Daoy (cell line): ENCODE measurements at regions not wholly inside any gene's neighbourhood (a gene's known extent, or its start where the extent isn't known, plus 50 kb on each side); places are given as distances from the start of the nearest gene placed in this dataset.

Source experiments
- DNase-seq: peaks from one replicate; pipeline ENCODE4 v3.0.0-alpha.2; 2015; ENCODE audit warnings: low read depth

- peak; percentile 13 for DNase-seq
Measured at GRCh38 chr5:124274949-124275348, 471.5 kb downstream of the ZNF608 start.

- DNase-seq: no peak
Measured at GRCh38 chr5:124264499-124264898, 481.9 kb downstream of the ZNF608 start.

DNA sequence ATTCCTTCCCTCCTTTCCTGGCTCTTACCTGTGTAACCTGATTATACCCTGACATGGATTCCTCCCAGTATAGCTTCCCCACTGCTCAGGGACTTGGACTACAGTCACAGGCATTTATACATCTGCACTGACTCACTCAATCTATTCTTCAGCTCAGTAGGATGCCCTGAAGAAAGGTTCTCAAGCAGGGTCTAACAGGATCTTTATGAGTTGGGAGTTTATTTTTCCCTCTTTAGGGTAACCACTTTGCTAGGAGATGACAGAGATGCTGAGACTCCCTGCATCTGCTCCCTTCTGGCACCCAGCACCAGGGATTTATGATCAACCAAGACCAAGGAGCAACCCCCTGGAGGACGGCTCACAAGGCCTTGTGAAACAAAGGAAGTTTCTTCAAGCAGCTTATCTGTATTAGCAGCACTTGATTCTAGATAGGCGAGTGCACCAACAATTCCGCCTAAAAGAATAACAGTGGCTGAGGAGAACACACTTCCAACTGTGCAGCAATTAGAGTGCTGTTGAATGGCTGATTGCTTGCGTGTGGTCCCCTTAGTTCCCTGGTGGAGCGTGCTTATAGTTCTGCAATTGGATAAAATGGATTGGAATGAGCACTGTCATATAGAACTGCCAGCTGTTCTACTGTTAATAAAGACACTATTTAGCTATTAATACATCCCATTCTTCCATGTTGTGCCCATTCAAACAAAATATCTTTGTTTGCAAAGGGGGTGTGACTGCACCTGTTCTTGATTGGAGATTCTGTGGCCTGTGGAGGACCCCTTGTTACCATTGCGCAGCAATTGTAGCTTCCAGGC lies 482.6 kb downstream of the ZNF608 start:
- DNase-seq: no peak

GRCh38 chr5:124262991-124263571 lies 483.4 kb downstream of the ZNF608 start:
- no peak for DNase-seq

DNA sequence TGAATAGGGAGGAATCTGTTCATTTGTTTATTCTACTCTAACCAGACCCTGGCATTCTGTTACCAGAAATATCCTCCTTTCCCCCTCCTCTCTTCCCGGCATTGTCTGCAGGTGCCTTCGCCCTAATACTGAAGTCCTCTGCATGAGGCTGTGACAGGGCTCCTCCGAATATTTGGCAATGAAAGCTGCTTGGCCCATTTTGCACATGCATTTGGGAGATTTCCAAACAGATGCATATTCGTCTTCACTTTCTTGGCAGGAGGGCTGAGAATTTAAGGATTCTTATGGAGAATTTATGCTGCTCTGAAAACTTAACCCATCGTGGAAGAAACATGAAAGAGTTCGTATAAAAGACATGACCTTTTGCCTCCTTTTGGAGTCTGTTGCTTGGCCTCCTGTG lies 484.0 kb downstream of the ZNF608 start:
- no peak for DNase-seq

DNA sequence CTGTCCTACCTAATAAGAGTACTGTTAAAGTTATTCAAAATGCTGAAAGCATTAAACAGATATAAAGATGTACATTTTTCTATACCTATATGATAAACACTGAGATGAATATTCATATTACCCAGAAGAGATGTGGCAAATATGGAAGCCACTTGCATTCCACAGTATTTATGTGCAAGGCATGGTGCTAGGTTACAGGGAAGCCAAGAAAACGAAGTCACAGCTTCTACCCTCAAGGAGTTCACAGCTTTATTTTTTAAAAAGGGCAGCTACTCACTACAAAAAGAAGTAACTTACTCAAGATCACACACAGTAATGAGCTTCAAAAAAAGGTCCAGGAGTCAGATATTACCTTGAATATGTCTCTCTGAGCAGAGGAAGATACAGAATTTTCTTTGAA lies 484.6 kb downstream of the ZNF608 start:
- DNase-seq: no peak

DNA sequence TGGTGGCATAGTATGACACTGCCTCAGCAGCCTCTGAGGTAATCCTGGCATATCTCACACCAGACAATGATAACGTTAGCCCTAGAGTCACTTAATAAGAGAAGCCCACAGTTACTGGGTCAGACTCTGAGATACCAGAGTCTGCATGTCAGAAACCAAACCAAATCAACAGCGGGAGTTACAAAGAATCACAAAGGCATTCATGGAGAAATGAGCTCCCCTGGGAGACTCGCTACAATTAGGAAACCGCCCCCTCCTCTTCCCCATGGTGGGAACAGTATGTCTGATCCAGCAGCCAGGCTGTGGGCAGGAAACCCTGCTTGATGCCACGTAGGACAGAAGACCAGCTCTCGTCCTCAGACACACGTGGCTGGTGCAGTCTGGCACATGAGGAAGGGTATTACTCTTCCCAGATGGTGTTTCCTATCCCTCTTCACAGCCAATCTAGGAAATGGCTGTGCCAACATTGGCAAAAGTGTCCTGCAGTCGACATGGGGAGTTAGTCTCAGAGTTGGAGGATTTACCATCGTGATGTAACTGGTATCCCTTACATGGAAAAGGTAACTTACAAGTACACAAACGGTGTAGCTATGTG lies 485.4 kb downstream of the ZNF608 start:
- no peak for DNase-seq

DNA sequence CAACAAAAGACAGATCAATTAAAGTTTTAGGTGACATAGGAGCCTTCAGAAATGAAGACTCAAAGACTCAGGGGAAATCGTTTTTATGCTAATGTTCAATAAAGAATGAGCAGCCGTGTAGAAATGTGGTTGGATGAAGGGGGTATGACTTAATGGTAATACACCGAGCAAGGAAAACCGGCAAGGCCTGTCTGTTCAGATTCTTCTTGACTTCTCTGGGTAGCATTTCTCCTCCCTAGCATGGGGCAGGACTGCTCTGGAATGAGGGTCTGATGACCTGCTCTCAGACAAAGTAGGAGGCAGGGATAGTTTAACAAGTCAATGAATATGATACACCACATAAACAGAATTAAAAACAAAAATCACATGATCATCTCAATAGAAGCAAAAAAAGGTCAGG lies 487.4 kb downstream of the ZNF608 start:
- DNase-seq: no peak

GRCh38 chr5:124257048-124257447 lies 489.4 kb downstream of the ZNF608 start:
- no peak for DNase-seq

GRCh38 chr5:124253203-124253810 lies 493.1 kb downstream of the ZNF608 start:
- no peak for DNase-seq

DNA sequence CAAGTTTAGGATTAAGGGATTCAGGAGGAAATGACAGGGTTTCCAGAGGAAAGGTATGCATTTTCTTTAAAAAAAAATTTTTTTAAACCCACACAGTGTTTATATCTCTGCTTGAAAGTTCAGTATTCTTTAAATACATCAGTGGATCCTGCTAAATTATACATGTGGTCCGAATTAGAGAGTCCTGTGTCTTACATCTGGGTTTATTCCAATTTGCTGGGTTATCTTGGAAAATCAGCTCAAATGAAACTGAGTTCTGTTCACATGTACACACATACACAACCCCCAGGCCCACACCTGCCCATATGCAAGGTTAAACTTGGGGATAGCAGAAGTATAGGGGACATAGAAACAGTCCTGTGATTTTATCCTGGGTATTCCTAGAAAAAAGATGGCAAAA lies 493.7 kb downstream of the ZNF608 start:
- DNase-seq: no peak

DNA sequence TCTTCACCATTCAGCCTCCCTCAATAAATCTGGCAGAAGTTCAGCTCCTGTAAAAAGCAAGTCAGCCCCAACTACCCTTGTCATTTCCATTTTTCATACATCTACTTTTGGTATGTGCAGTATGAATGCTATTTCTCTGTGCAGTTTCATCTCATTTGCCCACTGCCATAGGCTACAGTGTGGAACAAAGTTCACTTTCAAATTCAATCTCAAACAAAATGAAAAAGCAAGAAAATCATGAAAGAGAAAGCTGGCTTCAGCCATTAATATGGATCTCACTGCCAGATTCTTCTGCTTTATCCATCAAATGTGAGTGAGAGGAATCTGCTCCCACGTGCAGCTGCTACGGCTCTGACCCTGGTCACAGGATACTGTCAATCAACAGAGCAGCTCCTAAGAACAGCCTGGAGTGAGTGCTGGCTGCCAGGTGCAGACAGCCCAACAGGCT lies 494.2 kb downstream of the ZNF608 start:
- no peak for DNase-seq

GRCh38 chr5:124245276-124245675 lies 501.2 kb downstream of the ZNF608 start:
- no peak for DNase-seq

DNA sequence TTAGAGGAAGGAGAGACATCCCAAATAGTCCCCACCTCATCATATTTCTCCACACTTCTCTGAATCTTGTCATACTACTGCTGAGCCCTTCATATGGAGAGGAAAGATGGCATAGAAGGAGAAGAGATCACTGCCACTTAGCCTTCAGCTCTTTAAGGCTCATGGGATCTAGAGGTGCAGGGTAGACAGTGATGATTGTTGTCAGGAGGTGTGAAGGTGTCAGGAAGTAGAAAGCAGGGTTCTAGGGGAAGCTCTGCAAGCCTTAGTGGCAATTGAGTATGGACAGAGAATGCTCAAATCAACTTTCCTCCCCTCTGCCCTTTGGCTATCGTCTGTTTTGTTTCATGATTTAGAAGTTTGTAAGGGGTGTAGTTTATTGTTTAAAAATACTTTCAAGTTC lies 505.7 kb downstream of the ZNF608 start:
- DNase-seq: no peak

GRCh38 chr5:124239572-124239971 lies 506.9 kb downstream of the ZNF608 start:
- no peak for DNase-seq

DNA sequence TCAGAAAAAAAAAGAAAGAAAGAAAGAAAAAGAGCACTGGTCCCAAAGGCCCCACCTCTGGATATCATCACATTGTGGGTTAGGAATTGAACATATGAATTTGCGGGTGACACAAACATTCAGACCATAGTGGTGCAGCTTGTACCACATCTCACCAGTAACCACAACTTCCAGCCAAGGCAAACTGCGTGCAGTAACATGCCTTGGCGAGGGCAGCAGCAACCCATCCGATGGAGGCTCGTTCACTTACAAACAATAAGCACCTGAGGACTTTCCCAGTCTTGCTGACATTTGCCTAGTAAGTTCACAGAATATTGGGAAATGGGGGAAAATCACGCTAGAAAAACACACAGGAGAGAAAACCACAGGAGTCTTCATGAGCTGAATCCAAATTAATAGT lies 508.1 kb downstream of the ZNF608 start:
- no peak for DNase-seq

DNA sequence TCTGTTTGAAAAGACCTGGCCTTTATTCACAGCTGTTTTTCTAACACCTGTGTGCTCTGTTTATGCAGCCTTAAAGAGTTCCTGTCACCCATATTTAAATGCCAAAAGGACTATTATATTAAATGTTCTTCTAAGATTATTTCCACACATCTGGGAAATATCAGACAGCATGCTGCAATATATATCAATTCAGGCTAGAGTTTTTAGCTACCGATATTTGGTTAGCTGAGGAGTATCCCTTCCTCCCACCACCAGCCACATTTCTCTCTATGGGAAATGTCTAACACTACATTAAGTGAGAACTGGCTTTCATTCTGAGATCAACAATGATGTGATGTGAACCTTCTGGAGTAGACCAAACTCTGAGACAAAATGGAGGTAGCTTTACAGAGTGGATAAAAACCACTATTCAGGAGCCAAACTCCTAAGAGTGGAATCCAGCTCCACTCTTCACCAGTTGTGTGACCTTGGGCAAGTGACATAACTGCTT lies 509.2 kb downstream of the ZNF608 start:
- no peak for DNase-seq

GRCh38 chr5:124236361-124237205 lies 509.9 kb downstream of the ZNF608 start:
- no peak for DNase-seq

GRCh38 chr5:124235576-124235975 lies 510.9 kb downstream of the ZNF608 start:
- no peak for DNase-seq

DNA sequence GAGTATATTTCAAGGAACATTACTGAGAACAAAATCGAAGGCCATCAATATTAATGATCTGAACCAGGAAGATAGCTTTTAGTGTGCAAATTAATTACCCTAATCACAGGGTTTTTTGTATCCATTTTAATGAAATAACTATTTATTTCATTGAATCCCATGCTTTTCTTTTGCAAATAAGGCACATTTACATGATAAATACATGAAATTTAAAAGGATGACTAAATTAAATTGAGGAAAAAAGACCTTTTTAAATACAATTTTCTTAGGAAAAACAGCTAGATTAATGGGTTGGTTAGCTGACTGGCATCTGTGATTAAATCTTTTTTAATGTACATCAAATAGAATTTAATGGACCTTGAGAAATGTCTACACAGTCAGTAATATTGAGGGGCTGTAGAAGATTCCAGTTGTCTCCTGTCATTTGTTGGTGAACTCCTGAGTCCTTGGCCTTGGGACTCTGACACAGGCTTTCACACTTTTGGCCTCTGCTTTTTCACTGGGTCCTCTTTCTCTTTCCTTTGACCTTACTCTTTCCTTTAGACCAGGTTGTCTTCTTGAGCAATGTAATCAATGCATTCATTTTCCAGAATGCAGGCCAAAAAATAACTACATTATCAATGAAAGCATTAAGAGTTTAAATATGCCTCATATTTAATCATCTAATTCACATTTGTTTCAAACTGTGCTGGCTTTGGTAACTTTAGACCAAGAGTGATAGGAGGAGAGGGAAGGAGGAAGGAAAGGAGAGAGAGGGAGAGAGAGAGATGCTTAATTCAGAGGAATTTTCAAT lies 511.5 kb downstream of the ZNF608 start:
- DNase-seq: no peak
